HCT116 (cell line): ENCODE measurements at regions not wholly inside any gene's neighbourhood (a gene's known extent, or its start where the extent isn't known, plus 50 kb on each side); places are given as distances from the start of the nearest gene placed in this dataset.
"Not testable (repeated sequence)": the region's sequence is repeated elsewhere in the genome, so short reads cannot be mapped to it uniquely, and the experiment has no call there.

Experiments used
- ATAC-seq: fragments of 200-7000 bp; cut with Tn5 transposase; 2 replicates; pipeline ENCODE4 v1.9.1; 2020; ENCODE audit warnings: mild to moderate bottlenecking, moderate library complexity
- BruUV-seq: library from RNA; stranded (reverse); fragments of 400-500 nt; replicated peaks from 2 replicates; lab custom pipeline; 2021; lab: Mats Ljungman, UMichigan
- CTCF ChIA-PET: fragments of 300-600 bp; sonication (Branson Sonifier 250); formaldehyde crosslinking; loops from one replicate; lab custom pipeline; 2021; ENCODE audit warnings: antibody characterized with exemption; lab: Charles Lee
- POLR2A ChIA-PET: fragments of 300-600, 350-600 bp; sonication (Branson Sonifier 250); formaldehyde crosslinking; loops from one replicate; lab custom pipeline; 2021; ENCODE audit warnings: antibody characterized with exemption; lab: Charles Lee
- RAD21 ChIA-PET, 2 experiments: fragments of 300-600 bp; sonication (Branson Sonifier 250); formaldehyde crosslinking; loops; one replicate each; lab custom pipeline; 2023; ENCODE audit warnings: low total read pairs in 2 of 2; ENCODE audit not compliant: uncharacterized antibody in 2 of 2, unreplicated experiment in 2 of 2, low non-redundant PET in 1 of 2; lab: Charles Lee
- DNase-seq: peaks from one replicate; pipeline ENCODE4 v3.0.0-alpha.2; 2010; ENCODE audit warnings: low read depth, low spot score
- H2AFZ ChIP-seq: fragments of 200-600 bp; shearing (Covaris generic), sonication (generic); 2 replicates; pipeline ENCODE4 v1.6.1; 2017; ENCODE audit warnings: low read depth, mixed run types, mixed read lengths, antibody characterized with exemption, low read length; ENCODE audit not compliant: poor library complexity, severe bottlenecking
- H3K27ac ChIP-seq: 2 replicates; pipeline ENCODE4 v1.5.1; 2012; ENCODE audit warnings: low read depth, low read length
- H3K27me3 ChIP-seq: fragments of 200-600 bp; sonication (generic); 2 replicates; pipeline ENCODE4 v1.6.1; 2016; ENCODE audit warnings: mixed run types, low read length, mixed read lengths; ENCODE audit not compliant: insufficient read depth
- H3K36me3 ChIP-seq, 2 experiments: fragments of 200-500 bp in 1 of 2; fragments of 200-600 bp in 1 of 2; sonication (Bioruptor generic) in 1 of 2; sonication (generic) in 1 of 2; 2 replicates each; pipeline versions ENCODE4 v1.5.1 to v1.6.1; 2014 to 2016; ENCODE audit warnings: low read length in 2 of 2, inconsistent platforms in 1 of 2, mixed read lengths in 1 of 2, mixed run types in 1 of 2; ENCODE audit not compliant: insufficient read depth in 2 of 2, control insufficient read depth in 1 of 2
- H3K4me1 ChIP-seq, 2 experiments: fragments of 200-600 bp in 1 of 2; sonication (generic) in 1 of 2; 2 replicates each; pipeline versions ENCODE4 v1.5.1 to v1.6.1; 2012 to 2017; ENCODE audit warnings: low read length in 2 of 2, inconsistent platforms in 1 of 2, mild to moderate bottlenecking in 1 of 2, mixed read lengths in 1 of 2, mixed run types in 1 of 2, moderate library complexity in 1 of 2; ENCODE audit not compliant: insufficient read depth in 2 of 2, control insufficient read depth in 1 of 2
- H3K4me2 ChIP-seq: fragments of 200-600 bp; sonication (generic); 2 replicates; pipeline ENCODE4 v1.6.1; 2017; ENCODE audit warnings: mixed run types, low read length, mixed read lengths
- H3K4me3 ChIP-seq, 2 experiments: fragments of 200-600 bp in 1 of 2; sonication (generic) in 1 of 2; replicated peaks in 1 of 2; 2 replicates each; pipeline ENCODE4 v1.5.1; 2011 to 2016; ENCODE audit warnings: low read length in 2 of 2, control low read depth in 1 of 2, low read depth in 1 of 2, mild to moderate bottlenecking in 1 of 2, mixed read lengths in 1 of 2, mixed run types in 1 of 2
- H3K79me2 ChIP-seq: fragments of 200-600 bp; sonication (generic); 2 replicates; pipeline ENCODE4 v1.6.1; 2017; ENCODE audit warnings: mild to moderate bottlenecking, mixed run types, low read length, moderate library complexity, mixed read lengths; ENCODE audit not compliant: insufficient read depth
- H3K9ac ChIP-seq: fragments of 200-600 bp; sonication (generic); 2 replicates; pipeline ENCODE4 v1.6.1; 2016; ENCODE audit warnings: low read length, mixed read lengths
- H3K9me2 ChIP-seq: fragments of 200-600 bp; sonication (generic), shearing (Covaris generic); 2 replicates; pipeline ENCODE4 v1.6.1; 2017; ENCODE audit warnings: mixed run types, mild to moderate bottlenecking, moderate library complexity; ENCODE audit not compliant: insufficient read depth
- H3K9me3 ChIP-seq, 2 experiments: fragments of 200-500 bp in 1 of 2; fragments of 200-600 bp in 1 of 2; sonication (Bioruptor generic) in 1 of 2; sonication (generic) in 1 of 2; 2 replicates each; pipeline ENCODE4 v1.6.1; 2014 to 2017; ENCODE audit warnings: low read length in 2 of 2, mixed read lengths in 2 of 2, inconsistent platforms in 1 of 2, low read depth in 1 of 2, mild to moderate bottlenecking in 1 of 2, mixed run types in 1 of 2, moderate library complexity in 1 of 2; ENCODE audit not compliant: control insufficient read depth in 1 of 2, insufficient read depth in 1 of 2
- H4K20me1 ChIP-seq: fragments of 200-600 bp; sonication (generic), shearing (Covaris generic); 2 replicates; pipeline ENCODE4 v1.6.1; 2017; ENCODE audit warnings: mixed run types, mild to moderate bottlenecking, moderate library complexity; ENCODE audit not compliant: insufficient read depth
- CBX3 ChIP-seq: IDR thresholded peaks from 2 replicates; pipeline ENCODE4 v1.6.1; 2012; ENCODE audit warnings: low read depth
- CEBPB ChIP-seq: IDR thresholded peaks from 2 replicates; pipeline ENCODE4 v1.6.1; 2012; ENCODE audit warnings: low read depth
- EZH2 ChIP-seq: fragments of 200-600 bp; sonication (generic); IDR thresholded peaks from 2 replicates; pipeline ENCODE4 v1.6.1; 2017; ENCODE audit warnings: antibody characterized with exemption, mixed run types
- POLR2A ChIP-seq: IDR thresholded peaks from 2 replicates; pipeline ENCODE4 v1.7.0; 2011; ENCODE audit warnings: borderline replicate concordance; ENCODE audit not compliant: insufficient read depth, insufficient read length; ENCODE audit errors: extremely low read depth
- POLR2AphosphoS5 ChIP-seq: IDR thresholded peaks from 2 replicates; pipeline ENCODE4 v1.6.1; 2011; ENCODE audit warnings: mild to moderate bottlenecking, low read depth, low read length, moderate library complexity
- RAD21 ChIP-seq: IDR thresholded peaks from 2 replicates; pipeline ENCODE4 v1.6.1; 2012; ENCODE audit warnings: low read depth, mild to moderate bottlenecking
- SIN3A ChIP-seq: IDR thresholded peaks from 2 replicates; pipeline ENCODE4 v1.6.1; 2012; ENCODE audit warnings: low read depth
- SP1 ChIP-seq: IDR thresholded peaks from 2 replicates; pipeline ENCODE4 v1.6.1; 2012; ENCODE audit warnings: low read depth
- TCF7L2 ChIP-seq: IDR thresholded peaks from 2 replicates; pipeline ENCODE4 v1.7.0; 2011; ENCODE audit warnings: borderline replicate concordance, inconsistent platforms; ENCODE audit not compliant: insufficient read depth, insufficient read length; ENCODE audit errors: extremely low read depth
- ZBTB33 ChIP-seq: IDR thresholded peaks from 2 replicates; pipeline ENCODE4 v1.6.1; 2011; ENCODE audit warnings: mild to moderate bottlenecking, low read length, moderate library complexity; ENCODE audit not compliant: insufficient replicate concordance; ENCODE audit errors: extremely low read depth
- ZFX ChIP-seq: fragments of 450-650 bp; IDR thresholded peaks from 2 replicates; pipeline ENCODE4 v1.6.1; 2017
- intact Hi-C: fragments of 100-400 bp; cut with micrococcal nuclease; formaldehyde crosslinking; loops from 2 replicates; pipeline ENCODE4 v1.10.0; 2022
- TF ChIP-seq, protein P1 (sequence below): IDR thresholded peaks from 2 replicates; pipeline ENCODE4 v1.6.1; 2012; ENCODE audit warnings: low read depth
- TF ChIP-seq, protein P2 (sequence below): IDR thresholded peaks from 2 replicates; pipeline ENCODE4 v1.6.1; 2012

- Histone ChIP-seq H3K27ac (no peak overlapping the region), H3K9me3 (no peaks in the 10 kb centered on the region), H3K27me3 (no peaks in the 10 kb centered on the region; the same call in 1 of the 2 replicates), H2AFZ (no peak overlapping the region), H3K9ac (no peak overlapping the region), H3K4me1 (no peaks in the 10 kb centered on the region), H3K4me3 (no peak overlapping the region), H3K4me2 (no peak overlapping the region), H3K9me2 (no peaks in the 10 kb centered on the region), H3K79me2 (no peaks in the 10 kb centered on the region), H4K20me1 (no peaks in the 10 kb centered on the region)
- ChIA-PET CTCF (no interaction called here), POLR2A (no interaction called here), RAD21 (no interaction called here)
- BruUV-seq: no TSS peak
- ATAC-seq (no peak), DNase-seq (no peak)
- TF ChIP-seq, protein P1, sequence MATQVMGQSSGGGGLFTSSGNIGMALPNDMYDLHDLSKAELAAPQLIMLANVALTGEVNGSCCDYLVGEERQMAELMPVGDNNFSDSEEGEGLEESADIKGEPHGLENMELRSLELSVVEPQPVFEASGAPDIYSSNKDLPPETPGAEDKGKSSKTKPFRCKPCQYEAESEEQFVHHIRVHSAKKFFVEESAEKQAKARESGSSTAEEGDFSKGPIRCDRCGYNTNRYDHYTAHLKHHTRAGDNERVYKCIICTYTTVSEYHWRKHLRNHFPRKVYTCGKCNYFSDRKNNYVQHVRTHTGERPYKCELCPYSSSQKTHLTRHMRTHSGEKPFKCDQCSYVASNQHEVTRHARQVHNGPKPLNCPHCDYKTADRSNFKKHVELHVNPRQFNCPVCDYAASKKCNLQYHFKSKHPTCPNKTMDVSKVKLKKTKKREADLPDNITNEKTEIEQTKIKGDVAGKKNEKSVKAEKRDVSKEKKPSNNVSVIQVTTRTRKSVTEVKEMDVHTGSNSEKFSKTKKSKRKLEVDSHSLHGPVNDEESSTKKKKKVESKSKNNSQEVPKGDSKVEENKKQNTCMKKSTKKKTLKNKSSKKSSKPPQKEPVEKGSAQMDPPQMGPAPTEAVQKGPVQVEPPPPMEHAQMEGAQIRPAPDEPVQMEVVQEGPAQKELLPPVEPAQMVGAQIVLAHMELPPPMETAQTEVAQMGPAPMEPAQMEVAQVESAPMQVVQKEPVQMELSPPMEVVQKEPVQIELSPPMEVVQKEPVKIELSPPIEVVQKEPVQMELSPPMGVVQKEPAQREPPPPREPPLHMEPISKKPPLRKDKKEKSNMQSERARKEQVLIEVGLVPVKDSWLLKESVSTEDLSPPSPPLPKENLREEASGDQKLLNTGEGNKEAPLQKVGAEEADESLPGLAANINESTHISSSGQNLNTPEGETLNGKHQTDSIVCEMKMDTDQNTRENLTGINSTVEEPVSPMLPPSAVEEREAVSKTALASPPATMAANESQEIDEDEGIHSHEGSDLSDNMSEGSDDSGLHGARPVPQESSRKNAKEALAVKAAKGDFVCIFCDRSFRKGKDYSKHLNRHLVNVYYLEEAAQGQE: no peak
- TF ChIP-seq TCF7L2: no peak
- no peak for TF ChIP-seq CBX3
- TF ChIP-seq EZH2: no peak
- no peak for TF ChIP-seq ZFX
- no peak for TF ChIP-seq RAD21
- no peak for TF ChIP-seq POLR2A
- TF ChIP-seq CEBPB: no peak
- TF ChIP-seq SP1: no peak
- TF ChIP-seq, protein P2, sequence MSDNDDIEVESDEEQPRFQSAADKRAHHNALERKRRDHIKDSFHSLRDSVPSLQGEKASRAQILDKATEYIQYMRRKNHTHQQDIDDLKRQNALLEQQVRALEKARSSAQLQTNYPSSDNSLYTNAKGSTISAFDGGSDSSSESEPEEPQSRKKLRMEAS: no peak
- no peak for TF ChIP-seq SIN3A
- TF ChIP-seq ZBTB33: no peak
- TF ChIP-seq POLR2AphosphoS5: no peak
- TF ChIP-seq, all 23 proteins: peak for 0
- intact Hi-C loops: loop anchor here (5.0 kb wide), 1 partner anchor 534 kb away; no protein-coding TSS in a partner anchor
- H3K36me3 ChIP-seq: no peaks in the 10 kb centered on the region
Observed at GRCh38 chr2:177002983-177003382, 209.6 kb upstream of the HNRNPA3 start.

- H3K9ac ChIP-seq, intact Hi-C loops, H3K9me3 ChIP-seq, H3K4me1 ChIP-seq, H3K4me3 ChIP-seq, POLR2A ChIA-PET, H3K4me2 ChIP-seq, RAD21 ChIA-PET, ATAC-seq, H3K27me3 ChIP-seq, BruUV-seq, CTCF ChIA-PET, H3K36me3 ChIP-seq, H2AFZ ChIP-seq, H4K20me1 ChIP-seq, H3K27ac ChIP-seq, DNase-seq, H3K9me2 ChIP-seq, H3K79me2 ChIP-seq: not testable (repeated sequence)
Observed at GRCh38 chr2:177007726-177008125, 204.9 kb upstream of the HNRNPA3 start.
